GM18867 (cell line): ENCODE measurements at regions not wholly inside any gene's neighbourhood (a gene's known extent, or its start where the extent isn't known, plus 50 kb on each side); places are given as distances from the start of the nearest gene placed in this dataset.

Source experiments
- ATAC-seq: cut with Tn5 transposase; IDR thresholded peaks from one replicate; pipeline ENCODE4 v1.9.1; 2021; ENCODE audit warnings: mild to moderate bottlenecking, moderate library complexity; ENCODE audit not compliant: unreplicated experiment

- no peak for ATAC-seq
Observed at GRCh38 chr14:87566991-87567390, 426.0 kb downstream of the GALC start.

GRCh38 chr14:87547536-87547935, 445.4 kb downstream of the GALC start:
- ATAC-seq = no peak

- ATAC-seq = no peak
Observed at GRCh38 chr14:87542288-87542687, 450.7 kb downstream of the GALC start.

- ATAC-seq = no peak
Observed at GRCh38 chr14:87540339-87540738, 452.6 kb downstream of the GALC start.

- ATAC-seq = no peak
Observed at GRCh38 chr14:87529081-87529480, 463.9 kb downstream of the GALC start.

GRCh38 chr14:87526731-87527130, 466.3 kb downstream of the GALC start:
- ATAC-seq = no peak

- ATAC-seq = no peak
Observed at GRCh38 chr14:87524011-87524410, 469.0 kb downstream of the GALC start.

GRCh38 chr14:87522575-87522974, 470.4 kb downstream of the GALC start:
- no peak for ATAC-seq

- ATAC-seq = no peak
Observed at GRCh38 chr14:87508333-87508732, 484.6 kb downstream of the GALC start.

GRCh38 chr14:87503711-87504110, 489.3 kb downstream of the GALC start:
- ATAC-seq = no peak

- ATAC-seq = no peak
Observed at GRCh38 chr14:87497301-87497700, 495.7 kb downstream of the GALC start.

GRCh38 chr14:87494010-87494409, 499.0 kb downstream of the GALC start:
- no peak for ATAC-seq

GRCh38 chr14:87492561-87492960, 500.4 kb downstream of the GALC start:
- no peak for ATAC-seq

GRCh38 chr14:87491816-87492215, 501.2 kb downstream of the GALC start:
- no peak for ATAC-seq

GRCh38 chr14:87489196-87489819, 503.7 kb downstream of the GALC start:
- no peak for ATAC-seq

- ATAC-seq = no peak
Observed at GRCh38 chr14:87483271-87484260, 509.4 kb downstream of the GALC start.

- no peak for ATAC-seq
Observed at GRCh38 chr14:87468531-87468930, 524.5 kb downstream of the GALC start.

- no peak for ATAC-seq
Observed at GRCh38 chr14:87467578-87467977, 525.4 kb downstream of the GALC start.

- ATAC-seq = no peak
Observed at GRCh38 chr14:87465770-87466169, 527.2 kb downstream of the GALC start.

GRCh38 chr14:87461704-87462103, 531.3 kb downstream of the GALC start:
- no peak for ATAC-seq

- ATAC-seq = peak; percentile 72
Observed at GRCh38 chr14:87457720-87458119, 535.3 kb downstream of the GALC start.

GRCh38 chr14:87450193-87450592, 542.8 kb downstream of the GALC start:
- no peak for ATAC-seq
